ENCODE measurements at regions not wholly inside any gene's neighbourhood (a gene's known extent, or its start where the extent isn't known, plus 50 kb on each side); places are given as distances from the start of the nearest gene placed in this dataset.

- Histone ChIP-seq H3K9me3 (ENCODE audit: control insufficient read depth in 1 of 2, low read length in 2 of 2) (no peaks in the 10 kb centered on the region), H3K9ac (ENCODE audit: low read depth in 1 of 2, low read length in 2 of 2) (no peak overlapping the region), H3K27me3 (ENCODE audit: control insufficient read depth in 1 of 2, insufficient read depth in 2 of 2, low read length in 2 of 2) (peaks cover 11 to 29% of the 10 kb centered on the region in 2 donors), H3K4me3 (ENCODE audit: low read depth in 1 of 2, low read length in 2 of 2) (no peak overlapping the region), H3K36me3 (ENCODE audit: control insufficient read depth in 1 of 2, insufficient read depth in 2 of 2, low read length in 2 of 2) (no peaks in the 10 kb centered on the region), H3K27ac (ENCODE audit: low read depth, low read length) (no peak overlapping the region), H3K4me1 (ENCODE audit: control insufficient read depth in 1 of 2, insufficient read depth in 2 of 2, low read length in 2 of 2) (peaks cover 18 to 37% of the 10 kb centered on the region in 2 donors)
These were observed 61.9 kb upstream of the CIBAR2 start for GRCh38 chr16:85173981-85174751.

- no peak overlapping the region for H3K27ac ChIP-seq (ENCODE audit: low read depth, low read length)
- no peaks in the 10 kb centered on the region for H3K36me3 ChIP-seq (ENCODE audit: control insufficient read depth in 1 of 2, insufficient read depth in 2 of 2, low read length in 2 of 2)
- peaks cover 11 to 30% of the 10 kb centered on the region in 2 donors for H3K27me3 ChIP-seq (ENCODE audit: control insufficient read depth in 1 of 2, insufficient read depth in 2 of 2, low read length in 2 of 2)
- H3K4me3 ChIP-seq (ENCODE audit: low read depth in 1 of 2, low read length in 2 of 2) = no peak overlapping the region
- peaks cover 18 to 37% of the 10 kb centered on the region in 2 donors for H3K4me1 ChIP-seq (ENCODE audit: control insufficient read depth in 1 of 2, insufficient read depth in 2 of 2, low read length in 2 of 2)
- H3K9ac ChIP-seq (ENCODE audit: low read depth in 1 of 2, low read length in 2 of 2) = no peak overlapping the region
- H3K9me3 ChIP-seq (ENCODE audit: control insufficient read depth in 1 of 2, low read length in 2 of 2) = no peaks in the 10 kb centered on the region
These were observed 62.8 kb upstream of the CIBAR2 start for GRCh38 chr16:85174871-85175723.

GRCh38 chr16:85175724-85176233 lies 63.5 kb upstream of the CIBAR2 start:
- no peak overlapping the region for H3K9ac ChIP-seq (ENCODE audit: low read depth in 1 of 2, low read length in 2 of 2)
- H3K9me3 ChIP-seq (ENCODE audit: control insufficient read depth in 1 of 2, low read length in 2 of 2) = no peaks in the 10 kb centered on the region
- H3K4me1 ChIP-seq (ENCODE audit: control insufficient read depth in 1 of 2, insufficient read depth in 2 of 2, low read length in 2 of 2) = peaks cover 18 to 37% of the 10 kb centered on the region in 2 donors
- no peaks in the 10 kb centered on the region for H3K36me3 ChIP-seq (ENCODE audit: control insufficient read depth in 1 of 2, insufficient read depth in 2 of 2, low read length in 2 of 2)
- H3K4me3 ChIP-seq (ENCODE audit: low read depth in 1 of 2, low read length in 2 of 2) = no peak overlapping the region
- no peak overlapping the region for H3K27ac ChIP-seq (ENCODE audit: low read depth, low read length)
- peaks cover 11 to 25% of the 10 kb centered on the region in 2 donors for H3K27me3 ChIP-seq (ENCODE audit: control insufficient read depth in 1 of 2, insufficient read depth in 2 of 2, low read length in 2 of 2)

GRCh38 chr16:85176541-85177447 lies 64.5 kb upstream of the CIBAR2 start:
- Histone ChIP-seq H3K9ac (ENCODE audit: low read depth in 1 of 2, low read length in 2 of 2) (no peak overlapping the region), H3K4me3 (ENCODE audit: low read depth in 1 of 2, low read length in 2 of 2) (no peak overlapping the region), H3K9me3 (ENCODE audit: control insufficient read depth in 1 of 2, low read length in 2 of 2) (no peaks in the 10 kb centered on the region), H3K4me1 (ENCODE audit: control insufficient read depth in 1 of 2, insufficient read depth in 2 of 2, low read length in 2 of 2) (peaks cover 18 to 31% of the 10 kb centered on the region in 2 donors), H3K36me3 (ENCODE audit: control insufficient read depth in 1 of 2, insufficient read depth in 2 of 2, low read length in 2 of 2) (no peaks in the 10 kb centered on the region), H3K27me3 (ENCODE audit: control insufficient read depth in 1 of 2, insufficient read depth in 2 of 2, low read length in 2 of 2) (peaks cover 4 to 15% of the 10 kb centered on the region in 2 donors), H3K27ac (ENCODE audit: low read depth, low read length) (no peak overlapping the region)

GRCh38 chr16:85177448-85177846 lies 65.2 kb upstream of the CIBAR2 start:
- Histone ChIP-seq H3K27ac (ENCODE audit: low read depth, low read length) (no peak overlapping the region), H3K4me3 (ENCODE audit: low read depth in 1 of 2, low read length in 2 of 2) (no peak overlapping the region), H3K9ac (ENCODE audit: low read depth in 1 of 2, low read length in 2 of 2) (no peak overlapping the region), H3K36me3 (ENCODE audit: control insufficient read depth in 1 of 2, insufficient read depth in 2 of 2, low read length in 2 of 2) (no peaks in the 10 kb centered on the region), H3K4me1 (ENCODE audit: control insufficient read depth in 1 of 2, insufficient read depth in 2 of 2, low read length in 2 of 2) (peaks cover 15 to 24% of the 10 kb centered on the region in 2 donors), H3K9me3 (ENCODE audit: control insufficient read depth in 1 of 2, low read length in 2 of 2) (no peaks in the 10 kb centered on the region), H3K27me3 (ENCODE audit: control insufficient read depth in 1 of 2, insufficient read depth in 2 of 2, low read length in 2 of 2) (peaks cover 0 to 10% of the 10 kb centered on the region in 2 donors)

GRCh38 chr16:85178006-85178591 lies 65.8 kb upstream of the CIBAR2 start:
- Histone ChIP-seq H3K4me1 (ENCODE audit: control insufficient read depth in 1 of 2, insufficient read depth in 2 of 2, low read length in 2 of 2) (peaks cover 9 to 18% of the 10 kb centered on the region in 2 donors), H3K4me3 (ENCODE audit: low read depth in 1 of 2, low read length in 2 of 2) (no peak overlapping the region), H3K9ac (ENCODE audit: low read depth in 1 of 2, low read length in 2 of 2) (no peak overlapping the region), H3K9me3 (ENCODE audit: control insufficient read depth in 1 of 2, low read length in 2 of 2) (no peaks in the 10 kb centered on the region), H3K27ac (ENCODE audit: low read depth, low read length) (no peak overlapping the region), H3K36me3 (ENCODE audit: control insufficient read depth in 1 of 2, insufficient read depth in 2 of 2, low read length in 2 of 2) (no peaks in the 10 kb centered on the region), H3K27me3 (ENCODE audit: control insufficient read depth in 1 of 2, insufficient read depth in 2 of 2, low read length in 2 of 2) (peaks cover 0 to 6% of the 10 kb centered on the region in 2 donors)

GRCh38 chr16:85178596-85178995 lies 66.3 kb upstream of the CIBAR2 start:
- H3K27me3 ChIP-seq (ENCODE audit: control insufficient read depth in 1 of 2, insufficient read depth in 2 of 2, low read length in 2 of 2) = peaks cover 0 to 6% of the 10 kb centered on the region in 2 donors
- no peak overlapping the region for H3K9ac ChIP-seq (ENCODE audit: low read depth in 1 of 2, low read length in 2 of 2)
- H3K4me3 ChIP-seq (ENCODE audit: low read depth in 1 of 2, low read length in 2 of 2) = no peak overlapping the region
- no peak overlapping the region for H3K27ac ChIP-seq (ENCODE audit: low read depth, low read length)
- H3K4me1 ChIP-seq (ENCODE audit: control insufficient read depth in 1 of 2, insufficient read depth in 2 of 2, low read length in 2 of 2) = peaks cover 6 to 15% of the 10 kb centered on the region in 2 donors
- H3K9me3 ChIP-seq (ENCODE audit: control insufficient read depth in 1 of 2, low read length in 2 of 2) = no peaks in the 10 kb centered on the region
- H3K36me3 ChIP-seq (ENCODE audit: control insufficient read depth in 1 of 2, insufficient read depth in 2 of 2, low read length in 2 of 2) = no peaks in the 10 kb centered on the region

- no peak overlapping the region for H3K27ac ChIP-seq (ENCODE audit: low read depth, low read length)
- H3K4me1 ChIP-seq (ENCODE audit: control insufficient read depth in 1 of 2, insufficient read depth in 2 of 2, low read length in 2 of 2) = peaks cover 0 to 6% of the 10 kb centered on the region in 2 donors
- peaks cover 0 to 6% of the 10 kb centered on the region in 2 donors for H3K27me3 ChIP-seq (ENCODE audit: control insufficient read depth in 1 of 2, insufficient read depth in 2 of 2, low read length in 2 of 2)
- H3K9ac ChIP-seq (ENCODE audit: low read depth in 1 of 2, low read length in 2 of 2) = no peak overlapping the region
- H3K4me3 ChIP-seq (ENCODE audit: low read depth in 1 of 2, low read length in 2 of 2) = no peak overlapping the region
- H3K9me3 ChIP-seq (ENCODE audit: control insufficient read depth in 1 of 2, low read length in 2 of 2) = peaks cover 5 to 7% of the 10 kb centered on the region in 2 donors
- H3K36me3 ChIP-seq (ENCODE audit: control insufficient read depth in 1 of 2, insufficient read depth in 2 of 2, low read length in 2 of 2) = no peaks in the 10 kb centered on the region
These were observed 67.2 kb upstream of the CIBAR2 start for GRCh38 chr16:85179344-85180046.

Data from duodenal mucosa (tissue), 2 donors.